T-helper 2 cell treated with Interferon-gamma antibody and Interleukin-4, amounts not matched to agents 5 μg/mL and 100 μg/mL, for 36 hours (primary cell): ENCODE measurements at regions not wholly inside any gene's neighbourhood (a gene's known extent, or its start where the extent isn't known, plus 50 kb on each side); places are given as distances from the start of the nearest gene placed in this dataset.

Experiments
- DNase-seq: peaks from one replicate; pipeline ENCODE4 v3.0.0; 2021; ENCODE audit warnings: low spot score
- H3K27ac Mint-ChIP-seq: one replicate; pipeline ENCODE4 v1.8.0; 2021; ENCODE audit warnings: mild to moderate bottlenecking, mixed read lengths
- H3K27me3 Mint-ChIP-seq: one replicate; pipeline ENCODE4 v1.8.0; 2021; ENCODE audit warnings: low read depth, mixed read lengths
- H3K36me3 Mint-ChIP-seq: one replicate; pipeline ENCODE4 v1.8.0; 2021; ENCODE audit warnings: low read depth, mixed read lengths
- H3K4me1 Mint-ChIP-seq: one replicate; pipeline ENCODE4 v1.8.0; 2021; ENCODE audit warnings: low read depth, mixed read lengths
- H3K4me3 Mint-ChIP-seq: one replicate; pipeline ENCODE4 v1.8.0; 2022; ENCODE audit warnings: mild to moderate bottlenecking, moderate library complexity, mixed read lengths
- H3K9me3 Mint-ChIP-seq: one replicate; pipeline ENCODE4 v1.8.0; 2021; ENCODE audit warnings: mixed read lengths

GRCh38 chr10:44199991-44200655 lies 184.8 kb downstream of the CXCL12 start:
- Mint-ChIP-seq H3K4me1 (no peaks in the 10 kb centered on the region), H3K4me3 (no peak overlapping the region), H3K9me3 (no peaks in the 10 kb centered on the region), H3K36me3 (no peaks in the 10 kb centered on the region), H3K27me3 (no peaks in the 10 kb centered on the region), H3K27ac (no peak overlapping the region)
- DNase-seq = no peak

GRCh38 chr10:44199267-44199666 lies 185.6 kb downstream of the CXCL12 start:
- Mint-ChIP-seq H3K36me3 (no peaks in the 10 kb centered on the region), H3K4me1 (no peaks in the 10 kb centered on the region), H3K27ac (no peak overlapping the region), H3K27me3 (no peaks in the 10 kb centered on the region), H3K9me3 (no peaks in the 10 kb centered on the region), H3K4me3 (no peak overlapping the region)
- no peak for DNase-seq

- Mint-ChIP-seq H3K4me3 (no peak overlapping the region), H3K27me3 (no peaks in the 10 kb centered on the region), H3K4me1 (no peaks in the 10 kb centered on the region), H3K27ac (no peak overlapping the region), H3K36me3 (no peaks in the 10 kb centered on the region), H3K9me3 (no peaks in the 10 kb centered on the region)
- no peak for DNase-seq
These were observed 186.2 kb downstream of the CXCL12 start for GRCh38 chr10:44198780-44199097.

GRCh38 chr10:44198096-44198779 lies 186.7 kb downstream of the CXCL12 start:
- H3K4me3 Mint-ChIP-seq = no peak overlapping the region
- no peaks in the 10 kb centered on the region for H3K27me3 Mint-ChIP-seq
- H3K27ac Mint-ChIP-seq = no peak overlapping the region
- no peaks in the 10 kb centered on the region for H3K4me1 Mint-ChIP-seq
- no peaks in the 10 kb centered on the region for H3K36me3 Mint-ChIP-seq
- DNase-seq = no peak
- no peaks in the 10 kb centered on the region for H3K9me3 Mint-ChIP-seq

- no peaks in the 10 kb centered on the region for H3K9me3 Mint-ChIP-seq
- H3K4me3 Mint-ChIP-seq = no peak overlapping the region
- no peak for DNase-seq
- H3K4me1 Mint-ChIP-seq = no peaks in the 10 kb centered on the region
- H3K36me3 Mint-ChIP-seq = no peaks in the 10 kb centered on the region
- no peaks in the 10 kb centered on the region for H3K27me3 Mint-ChIP-seq
- no peak overlapping the region for H3K27ac Mint-ChIP-seq
These were observed 187.3 kb downstream of the CXCL12 start for GRCh38 chr10:44197646-44198045.

- H3K27me3 Mint-ChIP-seq = no peaks in the 10 kb centered on the region
- no peaks in the 10 kb centered on the region for H3K9me3 Mint-ChIP-seq
- no peaks in the 10 kb centered on the region for H3K36me3 Mint-ChIP-seq
- no peak overlapping the region for H3K4me3 Mint-ChIP-seq
- H3K27ac Mint-ChIP-seq = no peak overlapping the region
- H3K4me1 Mint-ChIP-seq = no peaks in the 10 kb centered on the region
- no peak for DNase-seq
These were observed 188.6 kb downstream of the CXCL12 start for GRCh38 chr10:44196336-44196735.

GRCh38 chr10:44196008-44196320 lies 188.9 kb downstream of the CXCL12 start:
- Mint-ChIP-seq H3K27ac (no peak overlapping the region), H3K4me1 (no peaks in the 10 kb centered on the region), H3K36me3 (no peaks in the 10 kb centered on the region), H3K4me3 (no peak overlapping the region), H3K9me3 (no peaks in the 10 kb centered on the region), H3K27me3 (no peaks in the 10 kb centered on the region)
- DNase-seq = no peak

GRCh38 chr10:44195112-44196007 lies 189.5 kb downstream of the CXCL12 start:
- no peak for DNase-seq
- Mint-ChIP-seq H3K4me3 (no peak overlapping the region), H3K4me1 (no peaks in the 10 kb centered on the region), H3K27me3 (no peaks in the 10 kb centered on the region), H3K36me3 (no peaks in the 10 kb centered on the region), H3K9me3 (no peaks in the 10 kb centered on the region), H3K27ac (no peak overlapping the region)

- no peaks in the 10 kb centered on the region for H3K4me1 Mint-ChIP-seq
- H3K27ac Mint-ChIP-seq = no peak overlapping the region
- no peak for DNase-seq
- H3K4me3 Mint-ChIP-seq = no peak overlapping the region
- H3K27me3 Mint-ChIP-seq = no peaks in the 10 kb centered on the region
- H3K9me3 Mint-ChIP-seq = no peaks in the 10 kb centered on the region
- H3K36me3 Mint-ChIP-seq = no peaks in the 10 kb centered on the region
These were observed 190.5 kb downstream of the CXCL12 start for GRCh38 chr10:44194435-44194834.

- Mint-ChIP-seq H3K27ac (no peak overlapping the region), H3K27me3 (no peaks in the 10 kb centered on the region), H3K4me1 (no peaks in the 10 kb centered on the region)
These were observed 191.2 kb downstream of the CXCL12 start for GRCh38 chr10:44193567-44194220.

GRCh38 chr10:44193166-44193565 lies 191.7 kb downstream of the CXCL12 start:
- no peak for DNase-seq
- no peaks in the 10 kb centered on the region for H3K36me3 Mint-ChIP-seq
- H3K4me1 Mint-ChIP-seq = no peaks in the 10 kb centered on the region
- H3K27ac Mint-ChIP-seq = no peak overlapping the region
- no peak overlapping the region for H3K4me3 Mint-ChIP-seq
- no peaks in the 10 kb centered on the region for H3K27me3 Mint-ChIP-seq
- peaks cover 7% of the 10 kb centered on the region for H3K9me3 Mint-ChIP-seq

More at GRCh38 chr10:44193567-44194220, 191.2 kb downstream of the CXCL12 start:
- no peaks in the 10 kb centered on the region for H3K36me3 Mint-ChIP-seq
- H3K4me3 Mint-ChIP-seq = no peak overlapping the region
- H3K9me3 Mint-ChIP-seq = peaks cover 5% of the 10 kb centered on the region
- DNase-seq = no peak

- Mint-ChIP-seq H3K9me3 (peaks cover 7% of the 10 kb centered on the region), H3K27me3 (no peaks in the 10 kb centered on the region), H3K36me3 (no peaks in the 10 kb centered on the region), H3K4me1 (no peaks in the 10 kb centered on the region), H3K27ac (no peak overlapping the region), H3K4me3 (no peak overlapping the region)
- no peak for DNase-seq
These were observed 192.5 kb downstream of the CXCL12 start for GRCh38 chr10:44192435-44192834.

- Mint-ChIP-seq H3K27ac (no peak overlapping the region), H3K4me1 (no peaks in the 10 kb centered on the region), H3K27me3 (no peaks in the 10 kb centered on the region), H3K9me3 (peaks cover 7% of the 10 kb centered on the region), H3K36me3 (no peaks in the 10 kb centered on the region), H3K4me3 (no peak overlapping the region)
- DNase-seq = no peak
These were observed 194.4 kb downstream of the CXCL12 start for GRCh38 chr10:44190541-44190940.

- no peaks in the 10 kb centered on the region for H3K36me3 Mint-ChIP-seq
- H3K4me1 Mint-ChIP-seq = no peaks in the 10 kb centered on the region
- H3K27me3 Mint-ChIP-seq = no peaks in the 10 kb centered on the region
- H3K9me3 Mint-ChIP-seq = peaks cover 7% of the 10 kb centered on the region
- DNase-seq = no peak
- no peak overlapping the region for H3K27ac Mint-ChIP-seq
- H3K4me3 Mint-ChIP-seq = no peak overlapping the region
These were observed 198.1 kb downstream of the CXCL12 start for GRCh38 chr10:44186821-44187220.
